GDM1 (cell line): ENCODE measurements at regions not wholly inside any gene's neighbourhood (a gene's known extent, or its start where the extent isn't known, plus 50 kb on each side); places are given as distances from the start of the nearest gene placed in this dataset.

Experiments
- DNase-seq: peaks from one replicate; lab custom pipeline; 2025; lab: John Stamatoyannopoulos, UW

GRCh38 chr11:37623778-37624177, 1025.7 kb upstream of the RAG2 start:
- no peak for DNase-seq

DNA sequence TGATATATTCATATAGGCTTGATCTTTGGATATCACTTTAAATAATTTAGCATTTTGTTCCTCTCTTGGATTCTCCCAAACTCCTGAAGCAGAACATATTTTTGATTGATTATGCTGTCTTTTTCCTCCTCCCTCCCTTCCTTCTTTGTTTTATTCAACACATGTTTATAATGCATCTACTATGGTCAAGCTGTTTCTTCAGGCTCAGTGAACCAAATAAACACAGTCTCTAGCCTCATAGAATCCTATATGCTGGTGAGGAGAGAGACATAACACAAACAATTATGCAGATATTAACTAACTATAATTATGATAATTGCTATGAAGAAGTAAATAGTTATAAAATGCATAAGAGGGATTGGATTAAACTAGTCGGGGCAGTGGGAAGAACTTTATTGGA, 1023.6 kb upstream of the RAG2 start:
- no peak for DNase-seq

GRCh38 chr11:37616291-37616690, 1018.3 kb upstream of the RAG2 start:
- no peak for DNase-seq

DNA sequence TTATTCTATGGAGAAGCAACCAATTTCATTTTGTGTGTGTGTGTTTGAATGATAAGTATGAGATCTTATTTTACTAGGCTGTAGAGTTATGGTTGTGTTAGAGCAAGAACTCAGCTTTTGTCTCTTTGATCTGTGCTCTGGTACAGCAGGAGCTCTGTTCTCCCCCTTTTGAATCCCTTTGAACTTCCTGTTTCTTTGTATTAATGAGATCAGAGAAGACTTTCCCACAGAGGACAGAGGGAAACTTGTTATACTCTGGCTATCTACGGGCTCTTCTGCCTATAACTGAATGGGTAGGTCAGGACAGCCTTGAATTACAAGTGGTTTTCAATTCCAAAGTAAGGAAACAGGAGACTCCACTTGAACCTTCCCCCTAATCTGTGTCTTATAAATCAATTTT, 1015.0 kb upstream of the RAG2 start:
- no peak for DNase-seq

DNA sequence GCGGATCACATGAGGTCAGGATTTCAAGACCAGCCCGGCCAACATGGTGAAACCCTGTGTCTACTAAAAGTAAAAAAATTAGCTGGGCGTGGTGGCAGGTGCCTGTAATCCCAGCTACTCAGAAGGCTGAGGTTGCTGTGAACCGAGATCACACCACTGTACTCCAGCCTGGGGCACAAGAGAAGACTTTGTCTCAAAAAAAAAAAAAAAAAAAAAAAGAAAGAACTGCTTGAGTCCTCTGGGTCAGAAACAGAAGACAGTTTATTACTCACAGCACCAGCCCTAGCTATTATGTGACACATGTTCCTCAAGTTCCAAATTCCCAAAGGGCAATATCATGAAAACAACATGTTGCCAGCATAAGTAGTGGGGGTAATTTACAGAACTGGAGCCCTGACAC, 1014.1 kb upstream of the RAG2 start:
- DNase-seq: no peak

DNA sequence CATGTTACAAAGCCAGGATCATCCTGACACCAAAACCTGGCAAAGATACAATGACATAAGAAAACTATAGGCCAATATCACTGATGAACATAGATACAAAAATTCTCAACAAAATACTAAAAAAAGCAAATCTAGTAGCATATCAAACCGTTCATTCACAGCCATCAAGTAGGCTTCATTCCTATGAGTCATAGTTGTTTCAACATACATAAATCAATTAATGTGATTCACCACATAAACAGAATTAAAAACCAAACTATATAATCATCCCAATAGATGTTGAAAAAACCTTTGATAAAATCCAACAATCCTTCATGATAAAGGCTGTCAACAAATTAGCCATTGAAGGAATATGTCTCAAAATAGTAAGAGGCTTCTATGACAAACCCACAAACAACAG, 1007.2 kb upstream of the RAG2 start:
- no peak for DNase-seq

DNA sequence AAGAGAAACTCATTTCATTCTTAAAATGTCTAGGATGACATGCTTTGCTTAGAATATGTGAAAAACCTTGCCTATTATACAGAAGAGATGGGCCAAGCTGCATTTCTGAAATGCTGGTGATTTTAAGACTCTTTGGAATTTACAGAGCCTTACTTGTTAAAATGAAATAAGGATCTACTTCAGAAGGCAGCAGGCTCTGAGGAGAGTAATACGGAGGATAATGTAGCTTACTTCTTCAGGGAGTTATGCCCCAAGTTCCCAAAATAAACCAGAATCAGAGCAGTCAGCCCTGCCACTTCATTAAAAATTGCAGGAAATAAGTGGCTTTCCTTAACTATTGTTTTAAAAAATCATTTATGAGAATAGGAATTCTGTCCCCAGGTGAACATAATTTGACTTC, 1000.3 kb upstream of the RAG2 start:
- DNase-seq: no peak

DNA sequence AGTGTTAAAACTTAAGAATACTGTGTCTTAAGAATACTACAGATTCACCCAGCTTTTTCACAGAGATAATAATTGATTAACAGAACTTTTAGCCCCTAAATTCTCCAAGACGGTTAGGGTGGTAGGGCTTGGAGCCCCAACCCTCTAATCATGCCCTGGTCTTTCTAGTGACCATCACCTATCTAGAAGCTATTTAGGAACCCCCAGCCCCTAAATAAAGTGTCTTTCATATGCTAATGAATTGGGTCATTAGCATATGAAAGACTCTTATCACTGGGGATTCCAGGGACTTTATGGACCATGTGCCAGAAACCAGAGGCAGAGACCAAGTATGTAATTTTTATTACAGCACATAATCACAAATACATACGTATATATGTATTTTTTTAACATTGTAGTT, 999.7 kb upstream of the RAG2 start:
- no peak for DNase-seq

DNA sequence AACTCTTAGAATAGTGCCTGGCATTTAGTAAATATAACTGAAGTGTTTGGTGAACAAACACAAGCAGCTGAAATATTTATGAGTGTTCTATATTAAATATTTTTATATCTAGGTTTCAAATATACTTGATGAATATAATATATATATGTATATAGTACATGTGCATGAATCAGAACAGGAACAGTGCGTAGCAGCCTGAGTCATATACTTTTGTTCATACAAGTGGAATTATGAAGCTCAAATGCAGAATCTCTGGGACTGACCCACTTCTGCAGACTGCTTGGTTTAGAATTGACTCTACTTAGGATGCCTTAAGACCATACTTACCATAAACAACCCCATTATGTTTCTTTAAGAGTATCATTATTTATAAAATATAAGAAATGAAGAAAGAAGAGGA, 997.8 kb upstream of the RAG2 start:
- no peak for DNase-seq

GRCh38 chr11:37574361-37574760, 976.3 kb upstream of the RAG2 start:
- DNase-seq: no peak

GRCh38 chr11:37572491-37573171, 974.6 kb upstream of the RAG2 start:
- DNase-seq: no peak

- DNase-seq: no peak
These were observed 973.2 kb upstream of the RAG2 start for GRCh38 chr11:37571246-37571645.

GRCh38 chr11:37560991-37561390, 963.0 kb upstream of the RAG2 start:
- no peak for DNase-seq

- no peak for DNase-seq
These were observed 962.3 kb upstream of the RAG2 start for GRCh38 chr11:37560346-37560745.

GRCh38 chr11:37558619-37559210, 960.7 kb upstream of the RAG2 start:
- DNase-seq: no peak

- DNase-seq: no peak
These were observed 960.0 kb upstream of the RAG2 start for GRCh38 chr11:37557990-37558389.

- no peak for DNase-seq
These were observed 954.2 kb upstream of the RAG2 start for GRCh38 chr11:37552284-37552683.

- DNase-seq: no peak
These were observed 946.5 kb upstream of the RAG2 start for GRCh38 chr11:37544491-37544890.

GRCh38 chr11:37533830-37534229, 935.8 kb upstream of the RAG2 start:
- DNase-seq: no peak

- no peak for DNase-seq
These were observed 935.1 kb upstream of the RAG2 start for GRCh38 chr11:37533087-37533486.

DNA sequence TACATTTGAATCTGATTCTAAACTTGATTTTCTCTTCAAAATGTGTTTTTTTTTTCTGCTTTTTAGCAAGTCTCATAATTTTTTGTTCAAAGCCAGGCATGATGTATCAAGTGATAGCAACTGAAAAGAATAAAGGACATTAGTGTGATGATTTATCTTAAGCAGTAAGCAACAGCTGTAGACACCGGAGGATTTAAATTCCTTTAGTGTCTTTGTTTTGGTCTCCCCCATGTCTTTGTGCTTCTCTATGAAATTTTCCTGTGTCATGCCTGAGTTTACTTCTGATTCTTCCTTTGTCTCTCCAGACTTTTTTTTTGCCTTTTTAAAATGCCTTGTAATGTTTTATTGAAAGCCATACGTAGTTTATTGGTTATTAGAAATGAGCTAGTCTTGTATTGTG, 934.2 kb upstream of the RAG2 start:
- no peak for DNase-seq

- DNase-seq: no peak
These were observed 929.5 kb upstream of the RAG2 start for GRCh38 chr11:37527545-37527944.

DNA sequence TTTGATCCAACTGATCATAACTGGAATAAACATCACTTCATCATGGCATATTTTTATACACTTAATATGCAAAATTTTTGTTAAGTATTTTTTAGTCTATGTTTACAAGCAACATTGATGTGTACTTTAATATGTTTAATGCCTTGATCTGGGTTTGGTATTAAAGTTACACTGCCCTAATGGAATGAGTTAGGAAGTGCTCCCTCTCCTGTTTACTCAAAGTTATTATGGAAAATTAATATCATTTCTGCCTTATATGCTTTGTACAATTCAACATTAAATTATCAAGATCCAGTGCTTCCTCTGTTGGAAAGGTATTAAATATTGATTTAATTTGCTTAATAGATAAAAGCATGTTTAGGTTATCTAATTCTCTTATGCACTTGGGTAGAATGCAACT, 927.3 kb upstream of the RAG2 start:
- DNase-seq: no peak

DNA sequence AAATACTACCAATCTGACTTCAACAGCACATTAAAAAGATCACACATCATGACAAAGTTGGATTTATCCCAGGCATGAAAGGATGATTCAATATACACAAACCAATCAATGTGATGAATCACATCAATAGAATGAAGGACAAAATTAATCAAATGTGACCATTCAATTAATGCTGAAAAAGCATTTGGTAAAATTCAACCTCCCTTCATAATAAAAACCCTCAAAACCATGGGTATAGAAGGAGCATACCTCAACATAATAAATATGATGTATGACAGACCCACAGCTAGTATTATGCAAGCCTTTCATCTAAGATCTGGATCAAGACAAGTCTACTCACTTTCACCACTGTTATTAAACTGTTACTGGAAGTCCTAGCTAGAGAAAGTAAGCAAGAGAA, 921.7 kb upstream of the RAG2 start:
- no peak for DNase-seq
